HepG2 (cell line): ENCODE measurements at regions not wholly inside any gene's neighbourhood (a gene's known extent, or its start where the extent isn't known, plus 50 kb on each side); places are given as distances from the start of the nearest gene placed in this dataset.

Source experiments
- ATAC-seq: fragments of 200-7000 bp; cut with Tn5 transposase; 3 replicates; pipeline ENCODE4 v1.9.1; 2020; ENCODE audit warnings: mild to moderate bottlenecking, moderate library complexity
- BruUV-seq: library from RNA; stranded (reverse); fragments of 400-500 nt; replicated peaks from 2 replicates; lab custom pipeline; 2021; lab: Mats Ljungman, UMichigan
- CTCF ChIA-PET: fragments of 300-600 bp; formaldehyde crosslinking; extraction: SDS; loops from one replicate; lab custom pipeline; 2021; ENCODE audit warnings: low total read pairs, inconsistent platforms, low intra/inter-chr PET ratio; lab: Yijun Ruan, JAX
- POLR2A ChIA-PET: fragments of 350-600 bp; sonication (Branson Sonifier 250); formaldehyde crosslinking; loops from one replicate; lab custom pipeline; 2020; ENCODE audit warnings: antibody characterized with exemption, inconsistent platforms; lab: Yijun Ruan, JAX
- DNase-seq: peaks from one replicate; pipeline ENCODE4 v3.0.0-alpha.2; 2015; ENCODE audit warnings: low spot score
- FAIRE-seq: peaks from 3 replicates; lab custom pipeline; 2011; peaks lifted over from hg19 to GRCh38; lab: Jason Lieb, UNC
- H2AFZ ChIP-seq: one replicate; pipeline ENCODE4 v1.6.1; 2011; ENCODE audit warnings: low read length, inconsistent platforms
- H3K27ac ChIP-seq: fragments of 300-600 bp; 3 replicates; pipeline ENCODE4 v1.8.0; 2011; ENCODE audit warnings: mixed run types, mild to moderate bottlenecking, mixed read lengths, low read length, inconsistent platforms; ENCODE audit not compliant: insufficient read depth; ENCODE audit errors: extremely low read length
- H3K27me3 ChIP-seq, 2 experiments: fragments of 200-600 bp in 1 of 2; 2 replicates in 1 of 2; 3 replicates in 1 of 2; pipeline versions ENCODE4 v1.6.0 to v1.8.0; 2011; ENCODE audit warnings: low read length in 2 of 2, mild to moderate bottlenecking in 2 of 2, moderate library complexity in 2 of 2, inconsistent platforms in 1 of 2; ENCODE audit not compliant: insufficient read depth in 2 of 2, control insufficient read depth in 1 of 2
- H3K36me3 ChIP-seq, 2 experiments: fragments of 200-600 bp in 1 of 2; replicated peaks in 1 of 2; 2 replicates in 1 of 2; 3 replicates in 1 of 2; pipeline versions ENCODE4 v1.5.1 to v1.8.0; 2011; ENCODE audit warnings: low read length in 2 of 2, inconsistent platforms in 1 of 2; ENCODE audit not compliant: insufficient read depth in 2 of 2, control insufficient read depth in 1 of 2
- H3K4me1 ChIP-seq: 2 replicates; pipeline ENCODE4 v1.5.1; 2012; ENCODE audit warnings: low read length, inconsistent platforms; ENCODE audit not compliant: insufficient read depth
- H3K4me2 ChIP-seq: 2 replicates; pipeline ENCODE4 v1.6.0; 2011; ENCODE audit warnings: low read depth, low read length, inconsistent platforms
- H3K4me3 ChIP-seq, 3 experiments: fragments of 200-600 bp in 1 of 3; sonication (generic), shearing (Covaris generic) in 1 of 3; replicated peaks in 1 of 3; 2 replicates each; pipeline ENCODE4 v1.5.1; 2011 to 2016; ENCODE audit warnings: low read length in 3 of 3, inconsistent platforms in 2 of 3, low read depth in 2 of 3, mild to moderate bottlenecking in 2 of 3, control low read depth in 1 of 3, mixed read lengths in 1 of 3; ENCODE audit not compliant: insufficient read depth in 1 of 3
- H3K79me2 ChIP-seq: one replicate; pipeline ENCODE4 v1.6.1; 2011; ENCODE audit warnings: low read length, inconsistent platforms; ENCODE audit not compliant: insufficient read depth
- H3K9ac ChIP-seq: 2 replicates; pipeline ENCODE4 v1.6.0; 2011; ENCODE audit warnings: mild to moderate bottlenecking, low read depth, low read length, inconsistent platforms; ENCODE audit not compliant: insufficient read depth
- H3K9me3 ChIP-seq: 2 replicates; pipeline ENCODE4 v1.5.1; 2012; ENCODE audit warnings: mild to moderate bottlenecking, low read length
- H4K20me1 ChIP-seq: 2 replicates; pipeline ENCODE4 v1.6.0; 2011; ENCODE audit warnings: inconsistent platforms, mild to moderate bottlenecking, low read length, moderate library complexity; ENCODE audit not compliant: insufficient read depth
- AGO2 ChIP-seq: fragments of 200-400 bp; formaldehyde crosslinking; optimal IDR thresholded peaks from 2 replicates; pipeline ENCODE3; 2017; ENCODE audit warnings: mild to moderate bottlenecking, low read depth, low read length, moderate library complexity
- FLYWCH1 ChIP-seq: sonication (generic); formaldehyde crosslinking; IDR thresholded peaks from 2 replicates; pipeline ENCODE4 v1.8.1; 2023; ENCODE audit warnings: mild to moderate bottlenecking, missing genetic modification reagents
- GTF2F1 ChIP-seq: fragments of 150-350 bp; IDR thresholded peaks from 2 replicates; pipeline ENCODE4 v1.6.1; 2014; ENCODE audit warnings: low read length
- KMT2B ChIP-seq: IDR thresholded peaks from 2 replicates; pipeline ENCODE4 v1.6.1; 2016; ENCODE audit warnings: missing genetic modification reagents, missing compliant biosample characterization
- LRRFIP1 ChIP-seq: sonication (generic); formaldehyde crosslinking; conservative IDR thresholded peaks from 2 replicates; pipeline ENCODE4 v1.4.0; 2020; ENCODE audit warnings: missing genetic modification reagents
- NCOA2 ChIP-seq: sonication (generic); formaldehyde crosslinking; IDR thresholded peaks from 2 replicates; pipeline ENCODE4 v1.8.0; 2022; ENCODE audit warnings: inconsistent platforms
- NR2F6 ChIP-seq, 2 experiments: IDR thresholded peaks; 2 replicates each; pipeline ENCODE4 v1.6.1; 2016; ENCODE audit warnings: antibody characterized with exemption in 1 of 2, mild to moderate bottlenecking in 1 of 2
- NRL ChIP-seq: sonication (generic); formaldehyde crosslinking; IDR thresholded peaks from 2 replicates; pipeline ENCODE4 v1.5.0; 2020; ENCODE audit warnings: missing genetic modification reagents, mild to moderate bottlenecking, moderate library complexity, borderline replicate concordance
- ZBTB14 ChIP-seq: sonication (generic); formaldehyde crosslinking; IDR thresholded peaks from 2 replicates; pipeline ENCODE4 v1.4.0; 2020; ENCODE audit warnings: missing genetic modification reagents
- ZNF644 ChIP-seq: IDR thresholded peaks from 2 replicates; pipeline ENCODE4 v1.6.1; 2016; ENCODE audit warnings: low read depth
- ZNF670 ChIP-seq: sonication (generic); formaldehyde crosslinking; IDR thresholded peaks from 2 replicates; pipeline ENCODE4 v1.8.0; 2022; ENCODE audit warnings: mild to moderate bottlenecking, missing genetic modification reagents, borderline replicate concordance
- ZNF839 ChIP-seq: sonication (generic); formaldehyde crosslinking; IDR thresholded peaks from 2 replicates; pipeline ENCODE4 v1.4.0; 2020; ENCODE audit warnings: missing genetic modification reagents, mild to moderate bottlenecking, borderline replicate concordance
- WGBS: methylation state at CpG from one replicate; pipeline ENCODE4 v1.1.6; 2017; ENCODE audit warnings: low lambda C conversion rate; 5-methylcytosine and 5-hydroxymethylcytosine counted together
- in situ Hi-C: cut with HindIII; loops from 2 replicates; pipeline ENCODE4 v1.10.0; 2017; ENCODE audit warnings: low pct_unique_long_range_greater_than_20kb; ENCODE audit not compliant: extremely low pct_ligation_motif_present
- intact Hi-C: fragments of 100-400 bp; cut with micrococcal nuclease; formaldehyde crosslinking; loops from one replicate; pipeline ENCODE4 v1.10.0; 2022; ENCODE audit not compliant: unreplicated experiment
- TF ChIP-seq, protein P1 (sequence below): sonication (generic); formaldehyde crosslinking; IDR thresholded peaks from 2 replicates; pipeline ENCODE4 v1.4.0; 2020; ENCODE audit warnings: mild to moderate bottlenecking, missing genetic modification reagents

DNA sequence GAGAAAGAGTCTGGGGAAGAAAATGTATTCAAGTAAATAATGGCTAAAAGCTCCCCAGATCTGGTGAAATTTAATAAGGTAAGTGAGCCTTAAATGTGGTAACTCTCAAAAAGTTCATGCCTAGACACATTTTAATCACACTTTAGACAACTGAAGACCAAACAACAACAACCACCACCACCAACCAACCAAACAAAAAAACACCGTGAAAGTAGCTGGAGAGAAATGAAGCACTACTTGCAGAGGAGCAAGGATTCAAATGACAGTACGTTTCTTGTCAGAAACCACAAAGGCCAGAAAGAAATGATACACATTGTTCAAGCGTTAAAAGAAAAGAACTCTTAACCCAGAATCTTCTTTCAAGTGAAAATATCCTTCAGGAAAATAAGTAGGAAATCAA is 208.3 kb downstream of the MYRFL start:
- H3K9ac ChIP-seq: no peak overlapping the region
- no peak overlapping the region for H3K27ac ChIP-seq
- H3K27me3 ChIP-seq: no peaks in the 10 kb centered on the region; a peak in 2 of 5 replicates
- H3K4me3 ChIP-seq: no peak overlapping the region
- TF ChIP-seq NR2F6 (IDR thresholded peaks at IDR 0.05): no peak
- TF ChIP-seq NR2F6 (CRISPR knock-in tag; IDR thresholded peaks at IDR 0.05): no peak
- no peak for TF ChIP-seq GTF2F1
- no peak for TF ChIP-seq KMT2B (CRISPR knock-in tag)
- no peak for TF ChIP-seq ZNF839 (CRISPR knock-in tag)
- TF ChIP-seq AGO2: no peak
- TF ChIP-seq ZNF670 (CRISPR knock-in tag): no peak
- TF ChIP-seq ZBTB14 (CRISPR knock-in tag): no peak
- no peak for TF ChIP-seq NCOA2 (CRISPR knock-in tag)
- TF ChIP-seq, protein P1, sequence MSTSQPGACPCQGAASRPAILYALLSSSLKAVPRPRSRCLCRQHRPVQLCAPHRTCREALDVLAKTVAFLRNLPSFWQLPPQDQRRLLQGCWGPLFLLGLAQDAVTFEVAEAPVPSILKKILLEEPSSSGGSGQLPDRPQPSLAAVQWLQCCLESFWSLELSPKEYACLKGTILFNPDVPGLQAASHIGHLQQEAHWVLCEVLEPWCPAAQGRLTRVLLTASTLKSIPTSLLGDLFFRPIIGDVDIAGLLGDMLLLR (CRISPR knock-in tag): no peak
- no peak for TF ChIP-seq NRL (CRISPR knock-in tag)
- TF ChIP-seq FLYWCH1: no peak
- no peak for TF ChIP-seq LRRFIP1
- TF ChIP-seq ZNF644 (CRISPR knock-in tag): no peak
- no peaks in the 10 kb centered on the region for H3K9me3 ChIP-seq
- no peaks in the 10 kb centered on the region for H3K79me2 ChIP-seq
- no TSS peak for BruUV-seq
- in situ Hi-C loops (no loop called here), intact Hi-C loops (no loop called here)
- WGBS: 0% methylated on average over 3 of the region's 3 CpGs
- no peak overlapping the region for H3K4me2 ChIP-seq
- CTCF ChIA-PET: no interaction called here
- POLR2A ChIA-PET: no interaction called here
- ATAC-seq (no peak), FAIRE-seq (no peak), DNase-seq (no peak)
- no peak overlapping the region for H2AFZ ChIP-seq
- no peaks in the 10 kb centered on the region for H3K36me3 ChIP-seq
- no peaks in the 10 kb centered on the region for H4K20me1 ChIP-seq
- no peaks in the 10 kb centered on the region for H3K4me1 ChIP-seq
